HepG2 (cell line): ENCODE measurements at regions not wholly inside any gene's neighbourhood (a gene's known extent, or its start where the extent isn't known, plus 50 kb on each side); places are given as distances from the start of the nearest gene placed in this dataset.

Experiments
- ATAC-seq: fragments of 200-7000 bp; cut with Tn5 transposase; 3 replicates; pipeline ENCODE4 v1.9.1; 2020; ENCODE audit warnings: mild to moderate bottlenecking, moderate library complexity
- BruUV-seq: library from RNA; stranded (reverse); fragments of 400-500 nt; replicated peaks from 2 replicates; lab custom pipeline; 2021; lab: Mats Ljungman, UMichigan
- CTCF ChIA-PET: fragments of 300-600 bp; formaldehyde crosslinking; extraction: SDS; loops from one replicate; lab custom pipeline; 2021; ENCODE audit warnings: low total read pairs, inconsistent platforms, low intra/inter-chr PET ratio; lab: Yijun Ruan, JAX
- POLR2A ChIA-PET: fragments of 350-600 bp; sonication (Branson Sonifier 250); formaldehyde crosslinking; loops from one replicate; lab custom pipeline; 2020; ENCODE audit warnings: antibody characterized with exemption, inconsistent platforms; lab: Yijun Ruan, JAX
- DNase-seq: peaks from one replicate; pipeline ENCODE4 v3.0.0-alpha.2; 2015; ENCODE audit warnings: low spot score
- FAIRE-seq: peaks from 3 replicates; lab custom pipeline; 2011; peaks lifted over from hg19 to GRCh38; lab: Jason Lieb, UNC
- H2AFZ ChIP-seq: one replicate; pipeline ENCODE4 v1.6.1; 2011; ENCODE audit warnings: low read length, inconsistent platforms
- H3K27ac ChIP-seq: fragments of 300-600 bp; 3 replicates; pipeline ENCODE4 v1.8.0; 2011; ENCODE audit warnings: mixed run types, mild to moderate bottlenecking, mixed read lengths, low read length, inconsistent platforms; ENCODE audit not compliant: insufficient read depth; ENCODE audit errors: extremely low read length
- H3K27me3 ChIP-seq, 2 experiments: fragments of 200-600 bp in 1 of 2; 2 replicates in 1 of 2; 3 replicates in 1 of 2; pipeline versions ENCODE4 v1.6.0 to v1.8.0; 2011; ENCODE audit warnings: low read length in 2 of 2, mild to moderate bottlenecking in 2 of 2, moderate library complexity in 2 of 2, inconsistent platforms in 1 of 2; ENCODE audit not compliant: insufficient read depth in 2 of 2, control insufficient read depth in 1 of 2
- H3K36me3 ChIP-seq, 2 experiments: fragments of 200-600 bp in 1 of 2; replicated peaks in 1 of 2; 2 replicates in 1 of 2; 3 replicates in 1 of 2; pipeline versions ENCODE4 v1.5.1 to v1.8.0; 2011; ENCODE audit warnings: low read length in 2 of 2, inconsistent platforms in 1 of 2; ENCODE audit not compliant: insufficient read depth in 2 of 2, control insufficient read depth in 1 of 2
- H3K4me1 ChIP-seq: 2 replicates; pipeline ENCODE4 v1.5.1; 2012; ENCODE audit warnings: low read length, inconsistent platforms; ENCODE audit not compliant: insufficient read depth
- H3K4me2 ChIP-seq: 2 replicates; pipeline ENCODE4 v1.6.0; 2011; ENCODE audit warnings: low read depth, low read length, inconsistent platforms
- H3K4me3 ChIP-seq, 3 experiments: fragments of 200-600 bp in 1 of 3; sonication (generic), shearing (Covaris generic) in 1 of 3; replicated peaks in 1 of 3; 2 replicates each; pipeline ENCODE4 v1.5.1; 2011 to 2016; ENCODE audit warnings: low read length in 3 of 3, inconsistent platforms in 2 of 3, low read depth in 2 of 3, mild to moderate bottlenecking in 2 of 3, control low read depth in 1 of 3, mixed read lengths in 1 of 3; ENCODE audit not compliant: insufficient read depth in 1 of 3
- H3K79me2 ChIP-seq: one replicate; pipeline ENCODE4 v1.6.1; 2011; ENCODE audit warnings: low read length, inconsistent platforms; ENCODE audit not compliant: insufficient read depth
- H3K9ac ChIP-seq: 2 replicates; pipeline ENCODE4 v1.6.0; 2011; ENCODE audit warnings: mild to moderate bottlenecking, low read depth, low read length, inconsistent platforms; ENCODE audit not compliant: insufficient read depth
- H3K9me3 ChIP-seq: 2 replicates; pipeline ENCODE4 v1.5.1; 2012; ENCODE audit warnings: mild to moderate bottlenecking, low read length
- H4K20me1 ChIP-seq: 2 replicates; pipeline ENCODE4 v1.6.0; 2011; ENCODE audit warnings: inconsistent platforms, mild to moderate bottlenecking, low read length, moderate library complexity; ENCODE audit not compliant: insufficient read depth
- CBFB ChIP-seq: sonication (generic); formaldehyde crosslinking; IDR thresholded peaks from 2 replicates; pipeline ENCODE4 v1.4.0; 2020; ENCODE audit warnings: missing genetic modification reagents
- EP300 ChIP-seq, 3 experiments: sonication (generic) in 1 of 3; formaldehyde crosslinking in 1 of 3; IDR thresholded peaks; 2 replicates each; pipeline versions ENCODE4 v1.5.1 to v1.6.1; 2011 to 2020; ENCODE audit warnings: low read depth in 2 of 3, low read length in 2 of 3, borderline replicate concordance in 1 of 3, improper control_type of control experiment in 1 of 3, mild to moderate bottlenecking in 1 of 3, missing genetic modification reagents in 1 of 3, moderate library complexity in 1 of 3
- FOXA1 ChIP-seq, 2 experiments: fragments of 450-650 bp in 1 of 2; sonication (generic) in 1 of 2; formaldehyde crosslinking in 1 of 2; IDR thresholded peaks; 2 replicates each; pipeline versions ENCODE4 v1.4.0 to v1.6.1; 2016 to 2020; ENCODE audit warnings: missing genetic modification reagents in 1 of 2
- NCOA2 ChIP-seq: sonication (generic); formaldehyde crosslinking; IDR thresholded peaks from 2 replicates; pipeline ENCODE4 v1.8.0; 2022; ENCODE audit warnings: inconsistent platforms
- NFYB ChIP-seq: sonication (generic); formaldehyde crosslinking; IDR thresholded peaks from 2 replicates; pipeline ENCODE4 v1.4.0; 2020; ENCODE audit warnings: missing genetic modification reagents
- SALL1 ChIP-seq: sonication (generic); formaldehyde crosslinking; IDR thresholded peaks from 2 replicates; pipeline ENCODE4 v1.8.0; 2022; ENCODE audit warnings: mild to moderate bottlenecking, missing genetic modification reagents
- SAP130 ChIP-seq: IDR thresholded peaks from 2 replicates; pipeline ENCODE4 v1.6.1; 2016; ENCODE audit warnings: low read depth
- SIX1 ChIP-seq: sonication (generic); formaldehyde crosslinking; IDR thresholded peaks from 2 replicates; pipeline ENCODE4 v1.4.0; 2020; ENCODE audit warnings: missing genetic modification reagents, borderline replicate concordance
- STAG1 ChIP-seq: sonication (generic); formaldehyde crosslinking; IDR thresholded peaks from 2 replicates; pipeline ENCODE4 v1.4.0; 2020; ENCODE audit warnings: missing genetic modification reagents
- ZNF644 ChIP-seq: IDR thresholded peaks from 2 replicates; pipeline ENCODE4 v1.6.1; 2016; ENCODE audit warnings: low read depth
- WGBS: methylation state at CpG from one replicate; pipeline ENCODE4 v1.1.6; 2017; ENCODE audit warnings: low lambda C conversion rate; 5-methylcytosine and 5-hydroxymethylcytosine counted together
- in situ Hi-C: cut with HindIII; loops from 2 replicates; pipeline ENCODE4 v1.10.0; 2017; ENCODE audit warnings: low pct_unique_long_range_greater_than_20kb; ENCODE audit not compliant: extremely low pct_ligation_motif_present
- intact Hi-C: fragments of 100-400 bp; cut with micrococcal nuclease; formaldehyde crosslinking; loops from one replicate; pipeline ENCODE4 v1.10.0; 2022; ENCODE audit not compliant: unreplicated experiment
- TF ChIP-seq, protein P1 (sequence below): IDR thresholded peaks from 2 replicates; pipeline ENCODE4 v1.4.0; 2020; ENCODE audit warnings: mild to moderate bottlenecking, missing genetic modification reagents
- TF ChIP-seq, protein P2 (sequence below): sonication (generic); formaldehyde crosslinking; IDR thresholded peaks from 2 replicates; pipeline ENCODE4 v1.4.0; 2020; ENCODE audit warnings: missing genetic modification reagents

DNA sequence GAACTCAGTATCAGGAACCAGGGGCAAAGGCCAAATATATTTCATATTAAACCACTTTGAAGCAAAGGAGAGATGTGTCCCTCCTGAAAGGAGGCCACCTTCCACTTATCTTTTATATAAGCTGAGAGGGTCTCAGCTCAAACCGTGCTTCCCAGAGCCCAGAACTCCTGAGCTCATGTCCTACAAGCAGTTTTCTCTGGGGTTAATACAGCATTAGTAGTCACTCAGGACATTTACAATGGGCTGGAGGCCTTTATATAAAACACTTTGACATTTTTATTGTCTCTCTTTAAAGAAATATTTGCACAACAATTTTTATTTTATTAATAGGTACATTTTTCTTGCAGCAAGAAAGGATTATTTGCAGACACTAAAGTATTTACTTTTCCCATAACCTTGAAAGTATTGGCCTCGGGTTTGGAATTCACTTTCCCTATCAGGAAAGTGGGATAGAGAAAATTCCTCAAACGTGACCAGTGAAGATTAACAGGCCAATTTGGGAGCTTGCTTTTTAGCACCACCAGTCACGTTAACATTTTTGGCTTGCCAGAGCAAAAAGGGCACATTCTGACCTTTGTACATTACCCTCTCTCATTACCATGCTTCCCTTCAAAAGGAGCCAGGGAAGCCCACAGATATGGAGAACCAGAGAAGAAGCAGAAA, 464.9 kb upstream of the NRP1 start:
- no TSS peak for BruUV-seq
- Histone ChIP-seq H3K4me1 (peaks cover 52% of the 10 kb centered on the region), H3K9me3 (no peaks in the 10 kb centered on the region), H3K4me3 (no peak overlapping the region), H3K9ac (no peak overlapping the region), H3K79me2 (no peaks in the 10 kb centered on the region), H3K4me2 (peak overlapping the region; percentile 55), H3K36me3 (no peaks in the 10 kb centered on the region), H3K27me3 (no peaks in the 10 kb centered on the region), H3K27ac (peak overlapping the region; percentile 70), H2AFZ (no peak overlapping the region), H4K20me1 (no peaks in the 10 kb centered on the region)
- ATAC-seq (peak; percentile 78), FAIRE-seq (peak; percentile 83), DNase-seq (peak; percentile 92)
- intact Hi-C loops (loop anchor here (10.0 kb wide), 1 partner anchor 315 kb away; no protein-coding TSS in a partner anchor), in situ Hi-C loops (no loop called here)
- POLR2A ChIA-PET = interaction anchor here (0.6 to 1.2 kb wide), 3 partner anchors 8 to 291 kb away, joined by 3 to 4 read pairs (median 4); no protein-coding TSS in a partner anchor
- under 1% methylated on average over 4 of the region's 4 CpGs for WGBS
- CTCF ChIA-PET = no interaction called here
- TF ChIP-seq, protein P1, sequence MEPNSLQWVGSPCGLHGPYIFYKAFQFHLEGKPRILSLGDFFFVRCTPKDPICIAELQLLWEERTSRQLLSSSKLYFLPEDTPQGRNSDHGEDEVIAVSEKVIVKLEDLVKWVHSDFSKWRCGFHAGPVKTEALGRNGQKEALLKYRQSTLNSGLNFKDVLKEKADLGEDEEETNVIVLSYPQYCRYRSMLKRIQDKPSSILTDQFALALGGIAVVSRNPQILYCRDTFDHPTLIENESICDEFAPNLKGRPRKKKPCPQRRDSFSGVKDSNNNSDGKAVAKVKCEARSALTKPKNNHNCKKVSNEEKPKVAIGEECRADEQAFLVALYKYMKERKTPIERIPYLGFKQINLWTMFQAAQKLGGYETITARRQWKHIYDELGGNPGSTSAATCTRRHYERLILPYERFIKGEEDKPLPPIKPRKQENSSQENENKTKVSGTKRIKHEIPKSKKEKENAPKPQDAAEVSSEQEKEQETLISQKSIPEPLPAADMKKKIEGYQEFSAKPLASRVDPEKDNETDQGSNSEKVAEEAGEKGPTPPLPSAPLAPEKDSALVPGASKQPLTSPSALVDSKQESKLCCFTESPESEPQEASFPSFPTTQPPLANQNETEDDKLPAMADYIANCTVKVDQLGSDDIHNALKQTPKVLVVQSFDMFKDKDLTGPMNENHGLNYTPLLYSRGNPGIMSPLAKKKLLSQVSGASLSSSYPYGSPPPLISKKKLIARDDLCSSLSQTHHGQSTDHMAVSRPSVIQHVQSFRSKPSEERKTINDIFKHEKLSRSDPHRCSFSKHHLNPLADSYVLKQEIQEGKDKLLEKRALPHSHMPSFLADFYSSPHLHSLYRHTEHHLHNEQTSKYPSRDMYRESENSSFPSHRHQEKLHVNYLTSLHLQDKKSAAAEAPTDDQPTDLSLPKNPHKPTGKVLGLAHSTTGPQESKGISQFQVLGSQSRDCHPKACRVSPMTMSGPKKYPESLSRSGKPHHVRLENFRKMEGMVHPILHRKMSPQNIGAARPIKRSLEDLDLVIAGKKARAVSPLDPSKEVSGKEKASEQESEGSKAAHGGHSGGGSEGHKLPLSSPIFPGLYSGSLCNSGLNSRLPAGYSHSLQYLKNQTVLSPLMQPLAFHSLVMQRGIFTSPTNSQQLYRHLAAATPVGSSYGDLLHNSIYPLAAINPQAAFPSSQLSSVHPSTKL = peak; percentile 83
- peak in 1 of 2 experiments; percentile 69; a peak in 2 of 4 replicates for TF ChIP-seq EP300 (IDR thresholded peaks at IDR 0.05; ENCODE audit: low read depth in 2 of 2, low read length in 2 of 2)
- no peak for TF ChIP-seq EP300 (CRISPR knock-in tag; IDR thresholded peaks at IDR 0.05; ENCODE audit: borderline replicate concordance)
- no peak for TF ChIP-seq CBFB (CRISPR knock-in tag)
- TF ChIP-seq STAG1 (CRISPR knock-in tag) = peak; percentile 23; the same call in 1 of the 2 replicates
- TF ChIP-seq SAP130 (CRISPR knock-in tag) = peak; percentile 45; the same call in 1 of the 2 replicates
- no peak for TF ChIP-seq FOXA1 (IDR thresholded peaks at IDR 0.05)
- TF ChIP-seq FOXA1 (CRISPR knock-in tag; IDR thresholded peaks at IDR 0.05) = 0 out of 2 replicates have a peak, but pooled peaks have one; percentile 7
- peak; percentile 47; the same call in 1 of the 2 replicates for TF ChIP-seq SALL1
- TF ChIP-seq SIX1 (CRISPR knock-in tag) = 0 out of 2 replicates have a peak, but pooled peaks have one; percentile 12
- no peak for TF ChIP-seq NFYB (CRISPR knock-in tag)
- TF ChIP-seq NCOA2 (CRISPR knock-in tag) = peak; percentile 64
- TF ChIP-seq, protein P2, sequence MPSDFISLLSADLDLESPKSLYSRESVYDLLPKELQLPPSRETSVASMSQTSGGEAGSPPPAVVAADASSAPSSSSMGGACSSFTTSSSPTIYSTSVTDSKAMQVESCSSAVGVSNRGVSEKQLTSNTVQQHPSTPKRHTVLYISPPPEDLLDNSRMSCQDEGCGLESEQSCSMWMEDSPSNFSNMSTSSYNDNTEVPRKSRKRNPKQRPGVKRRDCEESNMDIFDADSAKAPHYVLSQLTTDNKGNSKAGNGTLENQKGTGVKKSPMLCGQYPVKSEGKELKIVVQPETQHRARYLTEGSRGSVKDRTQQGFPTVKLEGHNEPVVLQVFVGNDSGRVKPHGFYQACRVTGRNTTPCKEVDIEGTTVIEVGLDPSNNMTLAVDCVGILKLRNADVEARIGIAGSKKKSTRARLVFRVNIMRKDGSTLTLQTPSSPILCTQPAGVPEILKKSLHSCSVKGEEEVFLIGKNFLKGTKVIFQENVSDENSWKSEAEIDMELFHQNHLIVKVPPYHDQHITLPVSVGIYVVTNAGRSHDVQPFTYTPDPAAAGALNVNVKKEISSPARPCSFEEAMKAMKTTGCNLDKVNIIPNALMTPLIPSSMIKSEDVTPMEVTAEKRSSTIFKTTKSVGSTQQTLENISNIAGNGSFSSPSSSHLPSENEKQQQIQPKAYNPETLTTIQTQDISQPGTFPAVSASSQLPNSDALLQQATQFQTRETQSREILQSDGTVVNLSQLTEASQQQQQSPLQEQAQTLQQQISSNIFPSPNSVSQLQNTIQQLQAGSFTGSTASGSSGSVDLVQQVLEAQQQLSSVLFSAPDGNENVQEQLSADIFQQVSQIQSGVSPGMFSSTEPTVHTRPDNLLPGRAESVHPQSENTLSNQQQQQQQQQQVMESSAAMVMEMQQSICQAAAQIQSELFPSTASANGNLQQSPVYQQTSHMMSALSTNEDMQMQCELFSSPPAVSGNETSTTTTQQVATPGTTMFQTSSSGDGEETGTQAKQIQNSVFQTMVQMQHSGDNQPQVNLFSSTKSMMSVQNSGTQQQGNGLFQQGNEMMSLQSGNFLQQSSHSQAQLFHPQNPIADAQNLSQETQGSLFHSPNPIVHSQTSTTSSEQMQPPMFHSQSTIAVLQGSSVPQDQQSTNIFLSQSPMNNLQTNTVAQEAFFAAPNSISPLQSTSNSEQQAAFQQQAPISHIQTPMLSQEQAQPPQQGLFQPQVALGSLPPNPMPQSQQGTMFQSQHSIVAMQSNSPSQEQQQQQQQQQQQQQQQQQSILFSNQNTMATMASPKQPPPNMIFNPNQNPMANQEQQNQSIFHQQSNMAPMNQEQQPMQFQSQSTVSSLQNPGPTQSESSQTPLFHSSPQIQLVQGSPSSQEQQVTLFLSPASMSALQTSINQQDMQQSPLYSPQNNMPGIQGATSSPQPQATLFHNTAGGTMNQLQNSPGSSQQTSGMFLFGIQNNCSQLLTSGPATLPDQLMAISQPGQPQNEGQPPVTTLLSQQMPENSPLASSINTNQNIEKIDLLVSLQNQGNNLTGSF (CRISPR knock-in tag) = no peak
- TF ChIP-seq ZNF644 = peak; percentile 69; the same call in 1 of the 2 replicates
